WTC11 (cell line): ENCODE measurements at regions not wholly inside any gene's neighbourhood (a gene's known extent, or its start where the extent isn't known, plus 50 kb on each side); places are given as distances from the start of the nearest gene placed in this dataset.

Experiments
- CTCF ChIP-seq: fragments of 200-600 bp; IDR thresholded peaks from 2 replicates; pipeline ENCODE4 v1.8.0; 2022; ENCODE audit warnings: antibody characterized with exemption
- ERG ChIP-seq: fragments of 250-450 bp; sonication (Bioruptor Pico); IDR thresholded peaks from 2 replicates; pipeline ENCODE4 v1.8.0; 2021; ENCODE audit warnings: mild to moderate bottlenecking
- ESRRA ChIP-seq: sonication (generic); formaldehyde crosslinking; IDR thresholded peaks from 2 replicates; pipeline ENCODE4 v1.8.1; 2022; ENCODE audit warnings: mild to moderate bottlenecking, missing genetic modification reagents, borderline replicate concordance
- USF2 ChIP-seq: sonication (generic); formaldehyde crosslinking; IDR thresholded peaks from 2 replicates; pipeline ENCODE4 v1.8.1; 2023; ENCODE audit warnings: mild to moderate bottlenecking, missing genetic modification reagents, moderate library complexity

DNA sequence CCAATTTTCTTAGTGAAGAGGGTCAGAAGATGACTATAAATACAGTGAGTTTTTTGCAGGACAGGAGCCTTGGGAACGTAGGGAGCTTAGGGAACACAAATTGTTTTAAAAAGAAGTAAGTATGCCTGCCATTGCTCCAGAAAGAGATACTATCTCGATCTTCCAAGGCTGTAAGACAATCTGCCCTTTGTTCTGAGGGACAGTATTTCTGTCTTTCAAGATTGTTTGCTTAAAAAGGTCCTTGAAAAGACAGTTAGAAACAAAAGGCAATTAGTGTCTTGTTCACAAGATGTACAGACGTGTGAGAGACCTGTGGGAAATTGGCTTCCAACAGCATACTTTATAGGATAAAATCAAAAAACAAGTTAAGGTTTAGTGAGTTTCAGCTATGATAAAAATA, 321.2 kb upstream of the FAR2 start:
- no peak for TF ChIP-seq ESRRA
- no peak for TF ChIP-seq USF2
- no peak for TF ChIP-seq CTCF
- TF ChIP-seq ERG (CRISPR knock-in tag), result no peak
